ENCODE measurements at regions not wholly inside any gene's neighbourhood (a gene's known extent, or its start where the extent isn't known, plus 50 kb on each side); places are given as distances from the start of the nearest gene placed in this dataset.
"Not testable (repeated sequence)": the region's sequence is repeated elsewhere in the genome, so short reads cannot be mapped to it uniquely, and the experiment has no call there.

GRCh38 chr2:239800785-239801386 lies 224.3 kb downstream of the NDUFA10 start:
- intact Hi-C loops (cut with DNase I): no loop called here
- DNase-seq (ENCODE audit: low spot score): no peak

GRCh38 chr2:239797316-239797715 lies 227.8 kb downstream of the NDUFA10 start:
- DNase-seq (ENCODE audit: low spot score): no peak
- intact Hi-C loops (cut with DNase I): no loop called here

- intact Hi-C loops (cut with DNase I); DNase-seq (ENCODE audit: low spot score): not testable (repeated sequence)
Measured at GRCh38 chr2:239795761-239796160, 229.4 kb downstream of the NDUFA10 start.

GRCh38 chr2:239793836-239794235 lies 231.3 kb downstream of the NDUFA10 start:
- no peak for DNase-seq (ENCODE audit: low spot score)
- intact Hi-C loops (cut with DNase I): no loop called here

GRCh38 chr2:239793086-239793485 lies 232.1 kb downstream of the NDUFA10 start:
- no peak for DNase-seq (ENCODE audit: low spot score)
- intact Hi-C loops (cut with DNase I): no loop called here

- intact Hi-C loops (cut with DNase I): no loop called here
- DNase-seq (ENCODE audit: low spot score): no peak
Measured at GRCh38 chr2:239792405-239793084, 232.6 kb downstream of the NDUFA10 start.

GRCh38 chr2:239791526-239792404 lies 233.4 kb downstream of the NDUFA10 start:
- no peak for DNase-seq (ENCODE audit: low spot score)
- intact Hi-C loops (cut with DNase I): no loop called here

- no peak for DNase-seq (ENCODE audit: low spot score)
- intact Hi-C loops (cut with DNase I): no loop called here
Measured at GRCh38 chr2:239790721-239791120, 234.4 kb downstream of the NDUFA10 start.

- intact Hi-C loops (cut with DNase I): no loop called here
Measured at GRCh38 chr2:239790313-239790712, 234.8 kb downstream of the NDUFA10 start.

GRCh38 chr2:239789711-239790110 lies 235.4 kb downstream of the NDUFA10 start:
- intact Hi-C loops (cut with DNase I): no loop called here
- DNase-seq (ENCODE audit: low spot score): no peak

More at GRCh38 chr2:239790313-239790712, 234.8 kb downstream of the NDUFA10 start:
- peak; percentile 71 for DNase-seq (ENCODE audit: low spot score)

GRCh38 chr2:239788576-239789098 lies 236.5 kb downstream of the NDUFA10 start:
- intact Hi-C loops (cut with DNase I): no loop called here
- DNase-seq (ENCODE audit: low spot score): no peak

- DNase-seq (ENCODE audit: low spot score): peak; percentile 62
- intact Hi-C loops (cut with DNase I): no loop called here
Measured at GRCh38 chr2:239787538-239788050, 237.5 kb downstream of the NDUFA10 start.

GRCh38 chr2:239786791-239787190 lies 238.4 kb downstream of the NDUFA10 start:
- intact Hi-C loops (cut with DNase I): no loop called here
- no peak for DNase-seq (ENCODE audit: low spot score)

GRCh38 chr2:239781454-239781853 lies 243.7 kb downstream of the NDUFA10 start:
- no peak for DNase-seq (ENCODE audit: low spot score)
- intact Hi-C loops (cut with DNase I): no loop called here

GRCh38 chr2:239780236-239780994 lies 244.7 kb downstream of the NDUFA10 start:
- DNase-seq (ENCODE audit: low spot score): peak; percentile 74
- intact Hi-C loops (cut with DNase I): no loop called here

GRCh38 chr2:239779584-239779983 lies 245.6 kb downstream of the NDUFA10 start:
- intact Hi-C loops (cut with DNase I): no loop called here
- peak; percentile 54 for DNase-seq (ENCODE audit: low spot score)

- intact Hi-C loops (cut with DNase I): no loop called here
- DNase-seq (ENCODE audit: low spot score): peak; percentile 48
Measured at GRCh38 chr2:239778861-239779558, 246.1 kb downstream of the NDUFA10 start.

- intact Hi-C loops (cut with DNase I): no loop called here
- no peak for DNase-seq (ENCODE audit: low spot score)
Measured at GRCh38 chr2:239778042-239778851, 246.9 kb downstream of the NDUFA10 start.

Data from posterior vena cava (tissue), 2 donors.